GM12878 (cell line): ENCODE measurements at regions not wholly inside any gene's neighbourhood (a gene's known extent, or its start where the extent isn't known, plus 50 kb on each side); places are given as distances from the start of the nearest gene placed in this dataset.

Experiments
- ATAC-seq: fragments of 200-7000 bp; cut with Tn5 transposase; 3 replicates; pipeline ENCODE4 v1.9.1; 2020; ENCODE audit warnings: mild to moderate bottlenecking, moderate library complexity
- BruUV-seq: library from RNA; stranded (reverse); fragments of 400-500 nt; replicated peaks from 2 replicates; lab custom pipeline; 2021; lab: Mats Ljungman, UMichigan
- CTCF ChIA-PET: fragments of 300-600 bp; sonication (Branson Sonifier 250); formaldehyde crosslinking; extraction: SDS; loops from one replicate; lab custom pipeline; 2021; ENCODE audit warnings: inconsistent platforms; lab: Yijun Ruan, JAX
- POLR2A ChIA-PET: fragments of 350-600 bp; formaldehyde crosslinking; extraction: SDS; loops from one replicate; lab custom pipeline; 2021; ENCODE audit warnings: inconsistent platforms; lab: Charles Lee
- RAD21 ChIA-PET: fragments of 300-600 bp; sonication (Branson Sonifier 250); formaldehyde crosslinking; loops from one replicate; lab custom pipeline; 2023; ENCODE audit warnings: antibody characterized with exemption; ENCODE audit not compliant: unreplicated experiment; lab: Charles Lee
- SMC1A ChIA-PET: fragments of 300-600 bp; sonication (Branson Sonifier 250); formaldehyde crosslinking; loops from one replicate; lab custom pipeline; 2023; ENCODE audit not compliant: unreplicated experiment, uncharacterized antibody; lab: Charles Lee
- DNase-seq: peaks from one replicate; pipeline ENCODE4 v3.0.0-alpha.2; 2011; ENCODE audit warnings: low read depth, low spot score
- FAIRE-seq: peaks from 3 replicates; lab custom pipeline; 2011; peaks lifted over from hg19 to GRCh38; lab: Jason Lieb, UNC
- H2AFZ ChIP-seq: 2 replicates; pipeline ENCODE4 v1.6.0; 2011; ENCODE audit warnings: low read depth, low read length, control low read depth; ENCODE audit not compliant: control insufficient read depth
- H3K27ac ChIP-seq: 2 replicates; pipeline ENCODE4 v1.5.1; 2011; ENCODE audit warnings: control low read depth; ENCODE audit not compliant: control insufficient read depth, insufficient read depth
- H3K27me3 ChIP-seq, 2 experiments: replicated peaks in 1 of 2; 2 replicates each; pipeline versions ENCODE4 v1.6.0 to v1.6.1; 2011; ENCODE audit warnings: low read length in 1 of 2; ENCODE audit not compliant: control insufficient read depth in 2 of 2, insufficient read depth in 2 of 2
- H3K36me3 ChIP-seq, 2 experiments: 2 replicates each; pipeline ENCODE4 v1.5.1; 2011; ENCODE audit warnings: low read length in 1 of 2; ENCODE audit not compliant: control insufficient read depth in 2 of 2, insufficient read depth in 2 of 2
- H3K4me1 ChIP-seq: 2 replicates; pipeline ENCODE4 v1.6.1; 2011; ENCODE audit warnings: mild to moderate bottlenecking, low read length, moderate library complexity, mixed read lengths; ENCODE audit not compliant: control insufficient read depth, insufficient read depth
- H3K4me2 ChIP-seq: 2 replicates; pipeline ENCODE4 v1.6.0; 2011; ENCODE audit warnings: control low read depth; ENCODE audit not compliant: control insufficient read depth, insufficient read depth
- H3K4me3 ChIP-seq: fragments of 200-600 bp; sonication (generic); 2 replicates; pipeline ENCODE4 v1.5.1; 2016
- H3K79me2 ChIP-seq: 2 replicates; pipeline ENCODE4 v1.6.0; 2011; ENCODE audit warnings: low read length; ENCODE audit not compliant: control insufficient read depth, insufficient read depth
- H3K9ac ChIP-seq: 2 replicates; pipeline ENCODE4 v1.8.0; 2011; ENCODE audit warnings: low read length, control low read depth, mixed read lengths; ENCODE audit not compliant: control insufficient read depth, insufficient read depth
- H3K9me3 ChIP-seq: replicated peaks from 3 replicates; pipeline ENCODE4 v1.5.1; 2011; ENCODE audit warnings: mild to moderate bottlenecking, low read length; ENCODE audit not compliant: control insufficient read depth, insufficient read depth
- H4K20me1 ChIP-seq: 2 replicates; pipeline ENCODE4 v1.6.0; 2011; ENCODE audit not compliant: control insufficient read depth, insufficient read depth
- DPF2 ChIP-seq: fragments of 450-650 bp; IDR thresholded peaks from 2 replicates; pipeline ENCODE4 v1.6.1; 2017; ENCODE audit warnings: mild to moderate bottlenecking
- MYB ChIP-seq: fragments of 150-350 bp; IDR thresholded peaks from 2 replicates; pipeline ENCODE4 v1.6.1; 2014; ENCODE audit warnings: mild to moderate bottlenecking, low read depth, low read length, borderline replicate concordance
- POLR2A ChIP-seq: IDR thresholded peaks from 2 replicates; pipeline ENCODE4 v1.6.1; 2011; ENCODE audit warnings: low read depth, mild to moderate bottlenecking, low read length
- POU2F2 ChIP-seq: IDR thresholded peaks from 3 replicates; pipeline ENCODE4 v1.6.1; 2011; ENCODE audit warnings: low read depth, mild to moderate bottlenecking, low read length, borderline replicate concordance
- SIN3A ChIP-seq: IDR thresholded peaks from 2 replicates; pipeline ENCODE4 v1.6.1; 2012; ENCODE audit warnings: low read depth, low read length, improper control_type of control experiment
- SMC3 ChIP-seq: IDR thresholded peaks from 2 replicates; pipeline ENCODE4 v1.6.1; 2011; ENCODE audit warnings: low read length, improper control_type of control experiment, borderline replicate concordance
- SRF ChIP-seq, 2 experiments: IDR thresholded peaks; 2 replicates each; pipeline ENCODE4 v1.6.1; 2011; ENCODE audit warnings: low read depth in 2 of 2, low read length in 2 of 2, mild to moderate bottlenecking in 1 of 2, moderate library complexity in 1 of 2
- TCF3 ChIP-seq: IDR thresholded peaks from 2 replicates; pipeline ENCODE4 v1.6.1; 2012; ENCODE audit warnings: low read depth, mild to moderate bottlenecking, low read length, borderline replicate concordance; ENCODE audit not compliant: insufficient read depth
- YBX1 ChIP-seq: fragments of 450-650 bp; IDR thresholded peaks from 2 replicates; pipeline ENCODE4 v1.6.1; 2016; ENCODE audit warnings: antibody characterized with exemption
- ZNF207 ChIP-seq: fragments of 450-650 bp; IDR thresholded peaks from 2 replicates; pipeline ENCODE4 v1.6.1; 2014; ENCODE audit warnings: antibody characterized with exemption, mild to moderate bottlenecking, borderline replicate concordance
- ZNF24 ChIP-seq: fragments of 450-650 bp; IDR thresholded peaks from 2 replicates; pipeline ENCODE4 v1.6.1; 2017; ENCODE audit warnings: antibody characterized with exemption, mild to moderate bottlenecking
- WGBS: methylation state at CpG from one replicate; pipeline ENCODE4 v1.1.6; 2016; ENCODE audit warnings: low lambda C conversion rate; ENCODE audit not compliant: insufficient replicate concordance, insufficient coverage; ENCODE audit errors: missing lambda C conversion rate; 5-methylcytosine and 5-hydroxymethylcytosine counted together
- in situ Hi-C: fragments of 300-500 bp; cut with MboI; formaldehyde crosslinking; loops from 9 replicates; pipeline ENCODE4 v1.14.3; 2018; ENCODE audit warnings: mixed read lengths
- intact Hi-C: fragments of 100-400 bp; cut with micrococcal nuclease; formaldehyde crosslinking; loops from one replicate; pipeline ENCODE4 v1.14.2; 2022; ENCODE audit not compliant: unreplicated experiment

DNA sequence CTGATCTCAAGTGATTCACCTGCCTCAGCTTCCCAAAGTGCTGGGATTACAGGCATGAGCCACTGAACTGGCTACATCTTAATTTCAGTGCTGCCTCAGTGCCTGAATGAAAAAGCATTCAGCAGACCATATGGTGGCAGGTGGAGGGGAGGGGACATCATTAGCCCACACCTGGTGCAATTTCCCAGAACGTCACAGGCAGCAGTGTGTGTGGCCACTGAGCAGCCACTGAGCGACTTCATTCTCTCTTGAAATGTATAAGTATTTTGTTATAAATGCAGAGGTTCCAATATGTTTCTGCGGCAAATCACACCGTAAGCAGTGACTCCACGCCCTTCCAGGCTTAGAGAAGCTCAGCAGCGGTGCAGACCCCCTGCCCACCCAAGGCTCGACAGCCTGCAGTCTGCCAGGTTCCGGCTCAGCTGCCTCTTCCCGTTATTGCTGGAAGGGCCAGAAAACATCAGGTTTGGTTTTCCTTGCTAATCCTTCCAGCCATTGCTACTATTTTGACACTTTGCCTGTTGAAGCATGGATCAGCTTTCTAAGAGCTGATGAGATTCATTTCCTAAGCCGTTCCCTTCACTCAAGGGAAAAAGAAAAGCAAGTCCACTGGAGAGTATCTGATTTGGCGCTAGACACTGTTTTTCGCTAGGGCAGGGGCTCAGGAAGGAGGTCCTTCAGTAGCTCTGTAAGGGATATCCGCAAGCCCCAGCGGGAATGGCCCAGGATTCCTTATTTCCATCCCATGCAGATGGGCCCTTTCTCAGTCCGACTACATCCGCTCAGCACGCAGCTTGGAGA is 250.7 kb downstream of the VAPA start:
- no peaks in the 10 kb centered on the region; a peak in 1 of 4 replicates for H3K27me3 ChIP-seq
- no peak overlapping the region for H3K27ac ChIP-seq
- H2AFZ ChIP-seq = no peak overlapping the region
- TF ChIP-seq SIN3A (no peak), ZNF207 (no peak), POU2F2 (no peak), ZNF24 (no peak), TCF3 (no peak)
- H4K20me1 ChIP-seq = no peaks in the 10 kb centered on the region
- DNase-seq (no peak), FAIRE-seq (no peak), ATAC-seq (no peak)
- intact Hi-C loops = no loop called here
- H3K4me3 ChIP-seq = no peak overlapping the region
- POLR2A ChIA-PET = no interaction called here
- no peaks in the 10 kb centered on the region for H3K9me3 ChIP-seq
- no peak overlapping the region for H3K4me2 ChIP-seq
- RAD21 ChIA-PET = no interaction called here
- BruUV-seq = no TSS peak
- no peak overlapping the region for H3K9ac ChIP-seq
- H3K36me3 ChIP-seq = no peaks in the 10 kb centered on the region
- in situ Hi-C loops = no loop called here
- 42% methylated on average over 17 of the region's 17 CpGs for WGBS
- H3K79me2 ChIP-seq = no peaks in the 10 kb centered on the region
- SMC1A ChIA-PET = interaction anchor here (1.6 kb wide), 1 partner anchor 12 kb away, joined by 3 read pairs; no protein-coding TSS in a partner anchor
- no peaks in the 10 kb centered on the region for H3K4me1 ChIP-seq
- CTCF ChIA-PET = no interaction called here

- 41% methylated on average over 22 of the region's 22 CpGs for WGBS
- intact Hi-C loops (no loop called here), in situ Hi-C loops (no loop called here)
- ChIA-PET SMC1A (no interaction called here), POLR2A (no interaction called here), RAD21 (no interaction called here), CTCF (no interaction called here)
- Histone ChIP-seq H3K27ac (no peak overlapping the region), H3K4me3 (no peak overlapping the region), H3K9me3 (no peaks in the 10 kb centered on the region), H3K9ac (no peak overlapping the region), H3K36me3 (no peaks in the 10 kb centered on the region), H2AFZ (no peak overlapping the region), H4K20me1 (no peaks in the 10 kb centered on the region), H3K4me1 (no peaks in the 10 kb centered on the region), H3K4me2 (no peak overlapping the region), H3K27me3 (no peaks in the 10 kb centered on the region; a peak in 1 of 4 replicates), H3K79me2 (no peaks in the 10 kb centered on the region)
- no TSS peak for BruUV-seq
- DNase-seq (no peak), FAIRE-seq (no peak), ATAC-seq (no peak)
- no peak for TF ChIP-seq DPF2
- no peak for TF ChIP-seq MYB
- no peak for TF ChIP-seq SRF (IDR thresholded peaks at IDR 0.05; ENCODE audit: low read depth in 2 of 2, low read length in 2 of 2)
- no peak for TF ChIP-seq POLR2A
- TF ChIP-seq YBX1 = no peak
- TF ChIP-seq TCF3 = no peak
- no peak for TF ChIP-seq SMC3
These were observed 252.5 kb downstream of the VAPA start for GRCh38 chr18:10166164-10166807.
